Esophagus muscularis mucosa (tissue), 4 donors: ENCODE measurements at regions not wholly inside any gene's neighbourhood (a gene's known extent, or its start where the extent isn't known, plus 50 kb on each side); places are given as distances from the start of the nearest gene placed in this dataset.

Experiments used
- EP300 ChIP-seq: sonication (generic); formaldehyde crosslinking; IDR thresholded peaks from one replicate; pipeline ENCODE4 v1.6.1; 2017; ENCODE audit warnings: antibody characterized with exemption
- POLR2A ChIP-seq: fragments of 450-650 bp; IDR thresholded peaks from one replicate; pipeline ENCODE4 v1.6.1; 2017; ENCODE audit warnings: antibody characterized with exemption, moderate library complexity, mild to moderate bottlenecking, low read depth
- POLR2AphosphoS5 ChIP-seq, 2 donors: sonication (generic); formaldehyde crosslinking; IDR thresholded peaks; one replicate each; pipeline ENCODE4 v1.6.1; 2017; ENCODE audit warnings: antibody characterized with exemption in 2 of 2
- TF ChIP-seq, protein P1 (sequence below), 3 experiments: fragments of 200-600 bp in 2 of 3; fragments of 450-650 bp in 1 of 3; sonication (generic) in 2 of 3; IDR thresholded peaks; one replicate each; pipeline ENCODE4 v1.5.1; 2017 to 2019; ENCODE audit warnings: antibody characterized with exemption in 3 of 3, mild to moderate bottlenecking in 2 of 3, moderate library complexity in 1 of 3

DNA sequence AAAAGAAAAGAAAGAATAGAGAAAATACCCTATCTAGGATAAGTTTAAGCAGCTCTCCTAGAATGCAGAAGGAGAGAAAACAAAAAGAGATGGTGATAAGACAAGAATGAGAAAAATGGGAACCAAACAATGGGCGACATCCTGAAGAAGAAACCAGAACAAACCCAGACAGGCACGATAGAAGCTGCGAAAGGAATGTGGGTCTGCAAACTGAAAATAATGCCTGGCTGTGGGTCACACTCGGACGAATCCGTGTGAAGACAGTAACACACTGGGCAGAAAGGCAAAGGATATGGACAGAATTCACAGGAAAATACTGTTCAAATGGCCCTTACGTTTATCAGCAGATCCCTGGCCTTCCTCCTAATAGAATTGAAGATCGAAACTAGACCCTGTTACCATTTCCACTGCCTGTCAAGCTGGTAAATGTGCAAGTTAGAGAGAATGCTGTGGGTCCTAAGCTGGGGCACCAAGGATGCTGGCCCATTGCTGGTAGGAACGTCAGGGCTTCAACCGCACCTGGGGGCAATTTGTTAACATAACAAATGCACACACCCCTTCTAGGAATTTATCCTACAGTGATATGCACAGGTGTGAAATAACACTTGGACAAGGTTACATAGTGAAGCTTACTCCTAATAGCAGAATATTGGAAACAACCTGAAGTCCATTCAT, 117.5 kb upstream of the RFLNA start:
- TF ChIP-seq, protein P1, sequence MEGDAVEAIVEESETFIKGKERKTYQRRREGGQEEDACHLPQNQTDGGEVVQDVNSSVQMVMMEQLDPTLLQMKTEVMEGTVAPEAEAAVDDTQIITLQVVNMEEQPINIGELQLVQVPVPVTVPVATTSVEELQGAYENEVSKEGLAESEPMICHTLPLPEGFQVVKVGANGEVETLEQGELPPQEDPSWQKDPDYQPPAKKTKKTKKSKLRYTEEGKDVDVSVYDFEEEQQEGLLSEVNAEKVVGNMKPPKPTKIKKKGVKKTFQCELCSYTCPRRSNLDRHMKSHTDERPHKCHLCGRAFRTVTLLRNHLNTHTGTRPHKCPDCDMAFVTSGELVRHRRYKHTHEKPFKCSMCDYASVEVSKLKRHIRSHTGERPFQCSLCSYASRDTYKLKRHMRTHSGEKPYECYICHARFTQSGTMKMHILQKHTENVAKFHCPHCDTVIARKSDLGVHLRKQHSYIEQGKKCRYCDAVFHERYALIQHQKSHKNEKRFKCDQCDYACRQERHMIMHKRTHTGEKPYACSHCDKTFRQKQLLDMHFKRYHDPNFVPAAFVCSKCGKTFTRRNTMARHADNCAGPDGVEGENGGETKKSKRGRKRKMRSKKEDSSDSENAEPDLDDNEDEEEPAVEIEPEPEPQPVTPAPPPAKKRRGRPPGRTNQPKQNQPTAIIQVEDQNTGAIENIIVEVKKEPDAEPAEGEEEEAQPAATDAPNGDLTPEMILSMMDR (IDR thresholded peaks at IDR 0.05), result no peak
- TF ChIP-seq POLR2A (no peak), POLR2AphosphoS5 (IDR thresholded peaks at IDR 0.05) (no peak), EP300 (no peak)
